22Rv1 (cell line): ENCODE measurements at regions not wholly inside any gene's neighbourhood (a gene's known extent, or its start where the extent isn't known, plus 50 kb on each side); places are given as distances from the start of the nearest gene placed in this dataset.

Experiments
- H3K27ac ChIP-seq: fragments of 450-650 bp; 2 replicates; pipeline ENCODE4 v1.5.1; 2017
- CTCF ChIP-seq: fragments of 450-650 bp; IDR thresholded peaks from 2 replicates; pipeline ENCODE4 v1.5.1; 2017; ENCODE audit warnings: mild to moderate bottlenecking
- ZFX ChIP-seq: fragments of 450-650 bp; IDR thresholded peaks from 2 replicates; pipeline ENCODE4 v1.6.1; 2017; ENCODE audit warnings: antibody characterized with exemption, borderline replicate concordance

GRCh38 chr1:214847071-214847810 is 235.3 kb upstream of the KCNK2 start:
- no peak overlapping the region for H3K27ac ChIP-seq
- TF ChIP-seq ZFX (no peak), CTCF (no peak)

GRCh38 chr1:214848101-214848500 is 234.4 kb upstream of the KCNK2 start:
- no peak overlapping the region for H3K27ac ChIP-seq
- TF ChIP-seq CTCF (no peak), ZFX (no peak)

- no peak overlapping the region for H3K27ac ChIP-seq
- TF ChIP-seq CTCF: no peak
- no peak for TF ChIP-seq ZFX
Measured at GRCh38 chr1:214850432-214851050, 232.0 kb upstream of the KCNK2 start.

- no peak overlapping the region for H3K27ac ChIP-seq
- TF ChIP-seq ZFX (no peak), CTCF (no peak)
Measured at GRCh38 chr1:214853340-214853739, 229.2 kb upstream of the KCNK2 start.

- no peak for TF ChIP-seq CTCF
- TF ChIP-seq ZFX: no peak
- no peak overlapping the region for H3K27ac ChIP-seq
Measured at GRCh38 chr1:214854126-214854875, 228.2 kb upstream of the KCNK2 start.

- no peak for TF ChIP-seq ZFX
- no peak for TF ChIP-seq CTCF
- no peak overlapping the region for H3K27ac ChIP-seq
Measured at GRCh38 chr1:214856843-214857242, 225.7 kb upstream of the KCNK2 start.

- TF ChIP-seq CTCF (no peak), ZFX (no peak)
- H3K27ac ChIP-seq: no peak overlapping the region
Measured at GRCh38 chr1:214857716-214858115, 224.8 kb upstream of the KCNK2 start.
